K562 (cell line): ENCODE measurements at regions not wholly inside any gene's neighbourhood (a gene's known extent, or its start where the extent isn't known, plus 50 kb on each side); places are given as distances from the start of the nearest gene placed in this dataset.

Experiments
- ATAC-seq: fragments of 200-7000 bp; cut with Tn5 transposase; 3 replicates; pipeline ENCODE4 v1.9.1; 2020; ENCODE audit warnings: moderate library complexity
- BruUV-seq: library from RNA; stranded (reverse); fragments of 400-500 nt; replicated peaks from 2 replicates; lab custom pipeline; 2021; lab: Mats Ljungman, UMichigan
- CTCF ChIA-PET: fragments of 300-600 bp; formaldehyde crosslinking; extraction: SDS; loops from one replicate; lab custom pipeline; 2021; ENCODE audit warnings: low intra/inter-chr PET ratio; lab: Yijun Ruan, JAX
- POLR2A ChIA-PET: fragments of 300-600, 350-650 bp; sonication (Branson Sonifier 250); formaldehyde crosslinking; extraction: SDS; loops from one replicate; lab custom pipeline; 2021; ENCODE audit warnings: antibody characterized with exemption, inconsistent platforms; lab: Yijun Ruan, JAX
- DNase-seq, 4 experiments: peaks; one replicate each; pipeline versions ENCODE4 v3.0.0 to v3.0.0-alpha.2; 2011 to 2018; ENCODE audit warnings: low spot score in 3 of 4, mixed read lengths in 3 of 4; ENCODE audit errors: extremely low read depth in 1 of 4
- FAIRE-seq: peaks from 2 replicates; lab custom pipeline; 2011; peaks lifted over from hg19 to GRCh38; lab: Jason Lieb, UNC
- H2AFZ ChIP-seq: 2 replicates; pipeline ENCODE4 v1.6.0; 2011; ENCODE audit warnings: low read depth, low read length, control low read depth, inconsistent platforms
- H3K27ac ChIP-seq: fragments of 200-600 bp; 3 replicates; pipeline ENCODE4 v1.8.0; 2011; ENCODE audit warnings: low read depth, mild to moderate bottlenecking, control low read depth, inconsistent platforms, low read length, moderate library complexity, mixed read lengths; ENCODE audit errors: extremely low read depth
- H3K27me3 ChIP-seq, 2 experiments: fragments of 300-600 bp in 1 of 2; 2 replicates in 1 of 2; 3 replicates in 1 of 2; pipeline versions ENCODE4 v1.6.0 to v1.8.0; 2011; ENCODE audit warnings: inconsistent platforms in 2 of 2, low read length in 2 of 2, mild to moderate bottlenecking in 1 of 2, mixed read lengths in 1 of 2, moderate library complexity in 1 of 2; ENCODE audit not compliant: control insufficient read depth in 2 of 2, insufficient read depth in 2 of 2
- H3K36me3 ChIP-seq: fragments of 300-600 bp; 3 replicates; pipeline ENCODE4 v1.8.0; 2011; ENCODE audit warnings: mild to moderate bottlenecking, low read length, inconsistent platforms; ENCODE audit not compliant: control insufficient read depth, insufficient read depth
- H3K4me1 ChIP-seq, 2 experiments: fragments of 200-600 bp in 1 of 2; replicated peaks in 1 of 2; 2 replicates in 1 of 2; 3 replicates in 1 of 2; pipeline versions ENCODE4 v1.5.1 to v1.8.0; 2011; ENCODE audit warnings: inconsistent platforms in 2 of 2, low read length in 2 of 2, mild to moderate bottlenecking in 1 of 2, mixed read lengths in 1 of 2, moderate library complexity in 1 of 2; ENCODE audit not compliant: control insufficient read depth in 2 of 2, insufficient read depth in 2 of 2
- H3K4me2 ChIP-seq: 2 replicates; pipeline ENCODE4 v1.6.1; 2011; ENCODE audit warnings: low read length, control low read depth, inconsistent platforms, mixed read lengths; ENCODE audit not compliant: insufficient read depth
- H3K4me3 ChIP-seq: fragments of 200-600 bp; sonication (generic), shearing (Covaris generic); 2 replicates; pipeline ENCODE4 v1.5.1; 2016; ENCODE audit warnings: control low read depth, inconsistent platforms
- H3K79me2 ChIP-seq: fragments of 200-600 bp; 3 replicates; pipeline ENCODE4 v1.8.0; 2011; ENCODE audit warnings: low read length, inconsistent platforms; ENCODE audit not compliant: control insufficient read depth, insufficient read depth
- H3K9ac ChIP-seq, 2 experiments: 2 replicates each; pipeline versions ENCODE4 v1.6.0 to v1.6.1; 2011; ENCODE audit warnings: low read depth in 2 of 2, low read length in 2 of 2, control low read depth in 1 of 2, inconsistent platforms in 1 of 2, mild to moderate bottlenecking in 1 of 2, mixed read lengths in 1 of 2; ENCODE audit not compliant: insufficient read depth in 1 of 2
- H3K9me1 ChIP-seq: one replicate; pipeline ENCODE4 v1.6.0; 2011; ENCODE audit warnings: inconsistent platforms, mild to moderate bottlenecking, low read length, moderate library complexity; ENCODE audit not compliant: control insufficient read depth, insufficient read depth
- H3K9me3 ChIP-seq: replicated peaks from 2 replicates; pipeline ENCODE4 v1.5.1; 2011; ENCODE audit warnings: low read depth, low read length, inconsistent platforms; ENCODE audit not compliant: control insufficient read depth, insufficient read depth
- H4K20me1 ChIP-seq: replicated peaks from 2 replicates; pipeline ENCODE4 v1.6.1; 2011; ENCODE audit warnings: low read length, inconsistent platforms, mixed read lengths; ENCODE audit not compliant: control insufficient read depth, insufficient read depth
- ZBTB8A ChIP-seq: fragments of 450-650 bp; IDR thresholded peaks from 2 replicates; pipeline ENCODE4 v1.6.1; 2018; ENCODE audit warnings: mild to moderate bottlenecking, moderate library complexity; ENCODE audit not compliant: partially characterized antibody
- ZNF592 ChIP-seq: fragments of 450-650 bp; IDR thresholded peaks from 2 replicates; pipeline ENCODE4 v1.6.1; 2017; ENCODE audit warnings: antibody characterized with exemption, mild to moderate bottlenecking
- WGBS: fragments of 100-300 bp; shearing (Covaris generic); methylation state at CpG from one replicate; pipeline ENCODE4 v1.1.6; 2016; ENCODE audit warnings: low coverage, mixed read lengths; ENCODE audit not compliant: insufficient coverage; ENCODE audit errors: missing lambda C conversion rate; 5-methylcytosine and 5-hydroxymethylcytosine counted together
- in situ Hi-C: fragments of 300-500 bp; cut with MboI; formaldehyde crosslinking; loops from 4 replicates; pipeline ENCODE4 v1.15.0; 2018; ENCODE audit warnings: inconsistent platforms, mixed read lengths
- intact Hi-C: fragments of 100-400 bp; cut with micrococcal nuclease; formaldehyde crosslinking; loops from 2 replicates; pipeline ENCODE4 v1.14.2; 2022

DNA sequence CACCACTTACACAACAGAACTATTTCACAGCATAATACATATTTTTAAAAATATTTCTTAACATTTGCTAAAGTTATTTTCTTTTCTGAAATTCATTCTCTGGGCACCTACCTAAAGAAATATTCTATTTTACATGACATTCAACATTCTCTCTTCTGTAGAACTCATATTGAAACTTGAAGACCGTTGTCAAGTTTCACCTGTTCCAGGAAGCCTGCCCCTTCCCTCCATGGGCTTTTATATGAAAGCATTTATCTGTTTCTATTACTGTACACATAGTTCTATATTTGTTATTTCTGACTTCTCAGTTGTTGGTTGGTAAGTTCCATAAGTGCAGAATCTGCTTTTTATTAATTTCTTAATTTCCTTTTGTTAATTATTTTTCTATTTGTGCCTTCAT is 204.3 kb upstream of the ALCAM start:
- no peaks in the 10 kb centered on the region for H3K36me3 ChIP-seq
- in situ Hi-C loops = no loop called here
- H3K9ac ChIP-seq = no peak overlapping the region
- H2AFZ ChIP-seq = no peak overlapping the region
- no peak overlapping the region for H3K27ac ChIP-seq
- DNase-seq = no peak
- no peaks in the 10 kb centered on the region for H3K9me3 ChIP-seq
- TF ChIP-seq ZNF592 (no peak), ZBTB8A (no peak)
- WGBS = 0% methylated on average over 1 of the region's 1 CpG
- CTCF ChIA-PET = no interaction called here
- H3K4me1 ChIP-seq = no peaks in the 10 kb centered on the region
- POLR2A ChIA-PET = no interaction called here
- no peaks in the 10 kb centered on the region for H3K9me1 ChIP-seq
- BruUV-seq = no TSS peak
- no peaks in the 10 kb centered on the region for H4K20me1 ChIP-seq
- no peak for FAIRE-seq
- no peak overlapping the region for H3K4me3 ChIP-seq
- no peaks in the 10 kb centered on the region for H3K27me3 ChIP-seq
- ATAC-seq = no peak
- H3K79me2 ChIP-seq = no peaks in the 10 kb centered on the region
- no peak overlapping the region for H3K4me2 ChIP-seq
- intact Hi-C loops = no loop called here
